Thymus (tissue), 11 donors: ENCODE measurements at regions not wholly inside any gene's neighbourhood (a gene's known extent, or its start where the extent isn't known, plus 50 kb on each side); places are given as distances from the start of the nearest gene placed in this dataset.
"Not testable (repeated sequence)": the region's sequence is repeated elsewhere in the genome, so short reads cannot be mapped to it uniquely, and the experiment has no call there.

Source experiments
- DNase-seq, 9 donors: peaks; one replicate each; pipeline ENCODE4 v3.0.0-alpha.2; 2013; ENCODE audit warnings: low spot score in 9 of 9, low read depth in 6 of 9, missing footprints in 1 of 9
- H3K27ac ChIP-seq, 2 donors: one replicate each; pipeline ENCODE4 v1.5.1; 2013; ENCODE audit warnings: control low read depth in 1 of 2, low read depth in 1 of 2, low read length in 1 of 2, mild to moderate bottlenecking in 1 of 2, moderate library complexity in 1 of 2
- H3K27me3 ChIP-seq, 2 donors: one replicate each; pipeline ENCODE4 v1.5.1; 2013; ENCODE audit warnings: low read length in 1 of 2; ENCODE audit not compliant: control insufficient read depth in 2 of 2, insufficient read depth in 1 of 2
- H3K36me3 ChIP-seq, 2 donors: one replicate each; pipeline ENCODE4 v1.5.1; 2013; ENCODE audit warnings: low read length in 1 of 2, mild to moderate bottlenecking in 1 of 2, moderate library complexity in 1 of 2; ENCODE audit not compliant: control insufficient read depth in 2 of 2, insufficient read depth in 2 of 2
- H3K4me1 ChIP-seq, 2 donors: one replicate each; pipeline ENCODE4 v1.5.1; 2013; ENCODE audit warnings: low read length in 2 of 2; ENCODE audit not compliant: control insufficient read depth in 2 of 2, insufficient read depth in 2 of 2
- H3K4me3 ChIP-seq, 2 donors: one replicate each; pipeline ENCODE4 v1.5.1; 2013; ENCODE audit warnings: low read length in 2 of 2, control low read depth in 1 of 2, mild to moderate bottlenecking in 1 of 2
- H3K9me3 ChIP-seq, 2 donors: one replicate each; pipeline ENCODE4 v1.5.1; 2013; ENCODE audit warnings: low read length in 1 of 2, mild to moderate bottlenecking in 1 of 2; ENCODE audit not compliant: control insufficient read depth in 2 of 2, insufficient read depth in 1 of 2
- WGBS: extraction: QIAGEN DNeasy Blood & Tissue Kit; methylation state at CpG from one replicate; pipeline ENCODE4 v1.1.7; 2013; 5-methylcytosine and 5-hydroxymethylcytosine counted together
- donor health status: healthy.

GRCh38 chr13:111492958-111493357 is 172.5 kb downstream of the TEX29 start:
- 94% methylated on average over 5 of the region's 5 CpGs for WGBS

GRCh38 chr13:111493468-111493867 is 173.0 kb downstream of the TEX29 start:
- H3K36me3 ChIP-seq = no peaks in the 10 kb centered on the region
- 91% methylated on average over 6 of the region's 6 CpGs for WGBS
- no peaks in the 10 kb centered on the region for H3K4me1 ChIP-seq
- no peaks in the 10 kb centered on the region for H3K9me3 ChIP-seq
- no peak overlapping the region for H3K4me3 ChIP-seq
- no peak for DNase-seq
- no peaks in the 10 kb centered on the region for H3K27me3 ChIP-seq
- no peak overlapping the region for H3K27ac ChIP-seq

More at GRCh38 chr13:111492958-111493357, 172.5 kb downstream of the TEX29 start:
- no peak overlapping the region for H3K4me3 ChIP-seq
- no peak for DNase-seq
- H3K4me1 ChIP-seq = no peaks in the 10 kb centered on the region
- no peaks in the 10 kb centered on the region for H3K27me3 ChIP-seq
- no peaks in the 10 kb centered on the region for H3K36me3 ChIP-seq
- H3K9me3 ChIP-seq = no peaks in the 10 kb centered on the region
- no peak overlapping the region for H3K27ac ChIP-seq

GRCh38 chr13:111494641-111495040 is 174.2 kb downstream of the TEX29 start:
- no peaks in the 10 kb centered on the region for H3K9me3 ChIP-seq
- no peak overlapping the region for H3K4me3 ChIP-seq
- H3K36me3 ChIP-seq = no peaks in the 10 kb centered on the region
- no peak overlapping the region for H3K27ac ChIP-seq
- H3K27me3 ChIP-seq = no peaks in the 10 kb centered on the region
- WGBS = 91% methylated on average over 12 of the region's 12 CpGs
- DNase-seq = no peak
- H3K4me1 ChIP-seq = no peaks in the 10 kb centered on the region

- WGBS = 93% methylated on average over 16 of the region's 16 CpGs
- H3K9me3 ChIP-seq, H3K4me3 ChIP-seq, H3K36me3 ChIP-seq, H3K27ac ChIP-seq, H3K4me1 ChIP-seq, DNase-seq, H3K27me3 ChIP-seq: not testable (repeated sequence)
Observed at GRCh38 chr13:111501596-111502535, 181.4 kb downstream of the TEX29 start.

DNA sequence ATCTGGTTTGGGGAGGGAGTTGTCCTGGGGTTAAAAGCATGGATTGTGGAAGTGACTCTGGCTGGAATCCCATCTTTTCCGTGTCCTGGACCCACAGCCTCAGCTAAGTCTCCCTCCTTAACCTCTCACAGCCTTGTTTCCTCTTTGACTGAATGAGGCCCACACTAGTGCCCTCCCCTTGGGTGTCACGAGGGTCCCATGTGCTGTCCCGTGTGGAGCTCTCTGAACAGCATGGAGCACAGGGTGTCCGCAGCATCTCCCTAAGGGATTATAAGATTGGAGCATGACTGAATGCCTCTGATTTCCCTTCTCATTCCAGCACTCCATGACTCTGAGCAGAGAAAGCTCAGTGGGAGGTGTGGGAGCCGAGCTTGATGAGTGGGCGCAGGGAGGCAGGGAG is 182.5 kb downstream of the TEX29 start:
- Histone ChIP-seq H3K4me1 (no peaks in the 10 kb centered on the region), H3K27ac (no peak overlapping the region), H3K27me3 (no peaks in the 10 kb centered on the region), H3K36me3 (no peaks in the 10 kb centered on the region), H3K9me3 (no peaks in the 10 kb centered on the region), H3K4me3 (no peak overlapping the region)
- 88% methylated on average over 6 of the region's 6 CpGs for WGBS
- no peak for DNase-seq

- H3K4me3 ChIP-seq = no peak overlapping the region
- WGBS = 90% methylated on average over 7 of the region's 7 CpGs
- DNase-seq = no peak
Observed at GRCh38 chr13:111503376-111503775, 182.9 kb downstream of the TEX29 start.

GRCh38 chr13:111503905-111504695 is 183.7 kb downstream of the TEX29 start:
- no peak for DNase-seq
- H3K4me3 ChIP-seq = no peak overlapping the region
- H3K27ac ChIP-seq = no peak overlapping the region
- WGBS = 86% methylated on average over 13 of the region's 13 CpGs
- no peaks in the 10 kb centered on the region for H3K9me3 ChIP-seq
- no peaks in the 10 kb centered on the region for H3K27me3 ChIP-seq
- no peaks in the 10 kb centered on the region for H3K4me1 ChIP-seq
- H3K36me3 ChIP-seq = no peaks in the 10 kb centered on the region

More at GRCh38 chr13:111503376-111503775, 182.9 kb downstream of the TEX29 start:
- no peaks in the 10 kb centered on the region for H3K36me3 ChIP-seq
- H3K27ac ChIP-seq = no peak overlapping the region
- no peaks in the 10 kb centered on the region for H3K4me1 ChIP-seq
- H3K9me3 ChIP-seq = no peaks in the 10 kb centered on the region
- no peaks in the 10 kb centered on the region for H3K27me3 ChIP-seq

GRCh38 chr13:111505175-111505777 is 184.8 kb downstream of the TEX29 start:
- Histone ChIP-seq H3K27me3 (no peaks in the 10 kb centered on the region), H3K36me3 (no peaks in the 10 kb centered on the region), H3K4me1 (no peaks in the 10 kb centered on the region), H3K9me3 (no peaks in the 10 kb centered on the region), H3K27ac (no peak overlapping the region), H3K4me3 (no peak overlapping the region)
- WGBS = 46% methylated on average over 20 of the region's 20 CpGs
- no peak for DNase-seq

GRCh38 chr13:111506125-111506524 is 185.7 kb downstream of the TEX29 start:
- Histone ChIP-seq H3K9me3 (no peaks in the 10 kb centered on the region), H3K4me1 (no peaks in the 10 kb centered on the region), H3K36me3 (no peaks in the 10 kb centered on the region), H3K27ac (no peak overlapping the region), H3K27me3 (no peaks in the 10 kb centered on the region), H3K4me3 (no peak overlapping the region)
- no peak for DNase-seq
- WGBS = 88% methylated on average over 6 of the region's 6 CpGs
